ENCODE measurements at regions not wholly inside any gene's neighbourhood (a gene's known extent, or its start where the extent isn't known, plus 50 kb on each side); places are given as distances from the start of the nearest gene placed in this dataset.

DNA sequence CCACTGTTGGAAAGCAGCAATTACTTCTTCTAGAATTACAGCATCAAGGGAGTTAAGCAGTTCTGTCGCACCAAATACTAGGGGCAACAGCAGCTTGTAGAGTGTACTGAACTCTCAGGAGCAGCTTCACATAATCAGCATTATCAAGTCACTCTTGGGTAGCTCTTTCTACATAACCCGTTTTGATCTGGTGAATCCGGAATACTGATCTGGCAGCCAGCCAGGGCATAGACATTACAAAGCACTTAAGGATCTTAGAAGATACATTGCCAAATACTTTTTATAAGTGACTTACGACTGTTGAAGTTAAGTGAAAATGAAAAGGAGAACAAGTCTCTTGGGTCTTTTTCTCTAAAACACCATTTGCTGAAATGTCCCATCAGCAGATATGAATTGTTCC, 73.2 kb upstream of the NETO1 start:
- 41 to 47% methylated on average over 4 of the region's 4 CpGs for WGBS, 2 donors (ENCODE audit: low coverage in 1 of 2)
- ATAC-seq: no peak
- TF ChIP-seq, protein P1, sequence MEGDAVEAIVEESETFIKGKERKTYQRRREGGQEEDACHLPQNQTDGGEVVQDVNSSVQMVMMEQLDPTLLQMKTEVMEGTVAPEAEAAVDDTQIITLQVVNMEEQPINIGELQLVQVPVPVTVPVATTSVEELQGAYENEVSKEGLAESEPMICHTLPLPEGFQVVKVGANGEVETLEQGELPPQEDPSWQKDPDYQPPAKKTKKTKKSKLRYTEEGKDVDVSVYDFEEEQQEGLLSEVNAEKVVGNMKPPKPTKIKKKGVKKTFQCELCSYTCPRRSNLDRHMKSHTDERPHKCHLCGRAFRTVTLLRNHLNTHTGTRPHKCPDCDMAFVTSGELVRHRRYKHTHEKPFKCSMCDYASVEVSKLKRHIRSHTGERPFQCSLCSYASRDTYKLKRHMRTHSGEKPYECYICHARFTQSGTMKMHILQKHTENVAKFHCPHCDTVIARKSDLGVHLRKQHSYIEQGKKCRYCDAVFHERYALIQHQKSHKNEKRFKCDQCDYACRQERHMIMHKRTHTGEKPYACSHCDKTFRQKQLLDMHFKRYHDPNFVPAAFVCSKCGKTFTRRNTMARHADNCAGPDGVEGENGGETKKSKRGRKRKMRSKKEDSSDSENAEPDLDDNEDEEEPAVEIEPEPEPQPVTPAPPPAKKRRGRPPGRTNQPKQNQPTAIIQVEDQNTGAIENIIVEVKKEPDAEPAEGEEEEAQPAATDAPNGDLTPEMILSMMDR (IDR thresholded peaks at IDR 0.05): no peak
- Histone ChIP-seq H3K27ac (no peak overlapping the region), H3K4me1 (no peaks in the 10 kb centered on the region), H3K9me3 (no peaks in the 10 kb centered on the region), H3K27me3 (no peaks in the 10 kb centered on the region), H3K36me3 (no peaks in the 10 kb centered on the region), H3K4me3 (no peak overlapping the region)

DNA sequence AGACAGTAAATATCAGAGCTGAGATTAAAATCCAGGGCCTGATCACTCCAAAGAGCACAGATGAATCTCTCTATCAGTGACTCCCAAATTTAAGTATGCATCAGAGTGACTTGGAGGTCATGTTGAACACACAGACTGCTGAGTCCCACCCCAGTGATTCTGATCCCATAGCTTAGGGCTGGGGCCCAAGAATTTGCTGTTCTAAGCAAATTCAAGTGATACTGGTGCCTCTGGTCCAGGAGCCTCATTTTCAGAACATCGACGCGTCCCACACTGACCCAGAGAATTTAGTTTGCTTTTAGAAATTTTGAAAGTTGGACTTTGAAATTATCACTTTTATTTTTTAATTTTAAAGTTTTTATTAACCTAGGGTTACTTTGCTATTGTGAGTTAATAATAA, 72.7 kb upstream of the NETO1 start:
- WGBS, 2 donors (ENCODE audit: low coverage in 1 of 2): 91 to 97% methylated on average over 3 of the region's 3 CpGs
- no peak overlapping the region for H3K4me3 ChIP-seq
- H3K27ac ChIP-seq: no peak overlapping the region
- H3K36me3 ChIP-seq: no peaks in the 10 kb centered on the region
- TF ChIP-seq EP300 (IDR thresholded peaks at IDR 0.05): no peak
- no peak for ATAC-seq
- no peaks in the 10 kb centered on the region for H3K4me1 ChIP-seq
- H3K9me3 ChIP-seq: no peaks in the 10 kb centered on the region
- H3K27me3 ChIP-seq: no peaks in the 10 kb centered on the region

DNA sequence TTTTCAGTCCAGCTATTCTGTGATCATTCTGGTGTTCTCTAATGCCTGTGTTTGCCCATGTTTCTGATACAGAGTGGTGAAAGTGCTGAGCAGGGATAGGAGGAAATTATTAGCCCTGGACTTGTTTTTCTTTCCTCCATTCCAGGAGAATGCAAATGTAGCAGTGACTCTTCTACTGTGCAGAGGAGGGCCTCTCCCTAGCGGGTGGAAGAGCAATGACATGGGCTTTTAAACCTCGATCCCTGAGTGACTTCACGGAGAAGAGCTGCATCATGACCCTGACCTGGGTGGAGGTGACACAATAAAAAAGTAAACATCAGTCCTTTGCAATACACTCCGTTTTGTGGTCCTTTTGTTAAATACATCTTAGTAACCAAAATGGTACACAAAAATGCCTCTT, 68.0 kb upstream of the NETO1 start:
- Histone ChIP-seq H3K27ac (no peak overlapping the region), H3K36me3 (no peaks in the 10 kb centered on the region), H3K9me3 (no peaks in the 10 kb centered on the region), H3K27me3 (no peaks in the 10 kb centered on the region), H3K4me1 (no peaks in the 10 kb centered on the region), H3K4me3 (no peak overlapping the region)
- ATAC-seq: no peak
- 54 to 65% methylated on average over 3 to 4 of the region's 4 CpGs for WGBS, 2 donors (ENCODE audit: low coverage in 1 of 2)
- TF ChIP-seq POLR2AphosphoS5 (IDR thresholded peaks at IDR 0.05) (no peak), EP300 (IDR thresholded peaks at IDR 0.05) (no peak), POLR2A (IDR thresholded peaks at IDR 0.05) (no peak)

DNA sequence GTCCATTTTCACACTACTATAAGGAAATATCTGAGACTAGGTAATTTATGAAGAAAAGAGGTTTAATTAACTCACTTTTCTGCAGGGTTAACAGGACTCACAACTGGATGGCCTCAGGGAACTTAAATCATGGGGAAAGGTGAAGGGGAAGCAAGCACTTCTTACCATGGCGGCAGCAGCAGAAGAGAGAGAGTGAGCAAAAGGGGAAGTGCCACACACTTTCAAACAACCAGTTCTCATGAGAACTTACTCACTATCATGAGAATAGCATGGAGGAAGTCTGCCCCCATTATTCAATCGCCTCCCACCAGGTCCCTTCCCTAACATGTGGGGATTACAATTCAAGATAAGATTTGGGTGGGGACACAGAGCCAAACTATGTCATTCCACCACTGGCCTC, 55.1 kb upstream of the NETO1 start:
- H3K4me3 ChIP-seq: no peak overlapping the region
- no peak for ATAC-seq
- no peaks in the 10 kb centered on the region for H3K4me1 ChIP-seq
- H3K9me3 ChIP-seq: peaks cover 0 to 7% (median 0%) of the 10 kb centered on the region in 3 donors
- no peak overlapping the region for H3K27ac ChIP-seq
- H3K27me3 ChIP-seq: no peaks in the 10 kb centered on the region
- 58 to 83% methylated on average over 2 of the region's 2 CpGs for WGBS, 2 donors (ENCODE audit: low coverage in 1 of 2)
- no peaks in the 10 kb centered on the region for H3K36me3 ChIP-seq
- no peak for TF ChIP-seq POLR2A (IDR thresholded peaks at IDR 0.05)
- no peak for TF ChIP-seq POLR2AphosphoS5 (IDR thresholded peaks at IDR 0.05)

Small RNA genes lying in the stretch of these regions (small RNA-seq; reads per million reads assigned to genes)
- 0 reads per million in 4 donors for gene RN7SL401P

Measured in gastroesophageal sphincter (tissue), 4 donors.